COLO829 (cell line): ENCODE measurements at regions not wholly inside any gene's neighbourhood (a gene's known extent, or its start where the extent isn't known, plus 50 kb on each side); places are given as distances from the start of the nearest gene placed in this dataset.

Experiments
- DNase-seq: peaks from one replicate; pipeline ENCODE4 v3.0.0; 2012; ENCODE audit warnings: low spot score

DNA sequence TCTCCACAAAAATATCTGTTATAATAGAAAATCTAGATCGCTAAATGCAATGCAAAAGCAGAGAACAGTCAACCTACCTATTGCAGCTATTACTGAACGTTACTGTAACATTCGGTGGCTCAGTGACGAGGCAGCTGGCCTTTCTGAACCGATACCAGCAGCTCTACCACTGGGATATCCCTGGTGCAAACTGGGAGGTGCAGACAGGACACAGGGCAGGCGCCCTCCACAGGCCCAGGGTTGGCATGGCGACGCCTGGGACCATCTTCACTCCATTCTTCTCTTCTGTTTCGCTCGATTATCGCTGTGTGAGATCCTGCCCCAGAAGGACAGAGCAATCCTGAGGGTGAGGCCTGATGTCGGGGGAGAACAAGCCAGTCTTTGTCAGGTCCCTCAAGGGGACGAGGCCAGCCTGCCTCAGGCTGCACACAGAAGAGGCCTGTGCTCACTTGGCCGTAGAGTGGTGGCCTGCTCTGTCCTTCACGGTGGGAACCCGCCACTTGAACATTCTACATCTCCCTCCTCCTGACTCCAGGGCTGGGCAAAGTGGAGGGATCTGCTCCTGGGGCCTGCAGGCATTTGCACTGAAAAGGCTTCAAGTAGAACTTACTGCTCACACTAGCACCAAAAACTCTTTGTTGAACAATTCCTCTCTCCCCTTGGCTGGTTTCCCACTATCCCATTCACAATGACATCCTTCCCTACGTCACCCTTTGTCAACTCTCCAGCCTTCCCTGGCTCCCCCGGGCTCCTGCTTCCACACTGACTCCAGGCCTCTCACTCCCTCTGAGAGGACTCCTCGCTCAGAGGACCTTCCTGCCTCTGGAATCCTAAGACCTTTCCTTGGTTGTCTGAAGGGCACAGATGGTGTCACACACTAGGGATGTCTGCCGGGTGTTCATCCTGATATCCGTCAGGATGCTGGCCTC is 49.7 kb downstream of the CYRIA start:
- no peak for DNase-seq

DNA sequence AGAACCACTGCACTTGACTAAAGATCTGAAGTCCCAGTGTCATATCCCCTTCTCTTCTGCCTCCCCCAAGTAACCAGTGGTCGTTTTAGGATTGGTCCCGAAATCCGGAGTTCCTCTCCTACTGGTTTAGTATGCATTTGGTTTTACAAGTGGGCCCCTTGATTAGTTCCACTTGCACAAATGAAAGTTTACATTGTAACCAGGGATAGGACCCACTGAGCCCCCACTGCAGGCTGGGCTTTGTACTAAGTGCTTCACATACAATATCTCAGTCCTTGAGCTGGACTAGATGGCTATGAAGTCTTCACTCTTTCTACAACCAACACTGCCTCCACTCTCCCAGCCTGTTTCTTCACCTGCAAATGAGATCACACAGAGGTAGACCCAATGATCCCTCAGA is 50.4 kb downstream of the CYRIA start:
- no peak for DNase-seq

DNA sequence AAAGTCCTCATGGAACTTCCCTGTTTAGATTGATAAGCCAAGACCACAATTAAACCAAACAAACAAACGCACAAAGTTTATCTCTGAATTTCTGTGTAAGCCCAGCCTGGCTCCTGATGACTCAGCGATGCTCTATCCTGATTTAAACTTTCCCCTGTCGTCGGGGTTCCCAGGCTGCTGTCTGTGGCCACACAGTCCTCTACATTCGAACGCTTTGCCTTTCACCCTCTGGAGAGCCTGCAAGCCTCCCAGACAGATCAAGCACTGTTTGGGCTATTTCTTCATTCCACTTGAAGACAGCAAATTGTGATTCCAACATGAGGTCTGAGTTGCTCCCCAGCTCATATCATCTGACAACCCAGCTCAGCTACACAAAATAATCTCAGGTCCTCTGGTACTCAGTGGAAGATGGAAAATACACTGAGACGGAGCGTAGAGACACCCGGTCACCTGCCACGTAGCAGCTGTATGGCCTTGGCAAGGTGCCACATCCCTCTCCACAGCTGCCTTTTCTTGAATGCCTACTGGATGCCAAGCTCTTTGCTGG is 51.2 kb downstream of the CYRIA start:
- DNase-seq: no peak

DNA sequence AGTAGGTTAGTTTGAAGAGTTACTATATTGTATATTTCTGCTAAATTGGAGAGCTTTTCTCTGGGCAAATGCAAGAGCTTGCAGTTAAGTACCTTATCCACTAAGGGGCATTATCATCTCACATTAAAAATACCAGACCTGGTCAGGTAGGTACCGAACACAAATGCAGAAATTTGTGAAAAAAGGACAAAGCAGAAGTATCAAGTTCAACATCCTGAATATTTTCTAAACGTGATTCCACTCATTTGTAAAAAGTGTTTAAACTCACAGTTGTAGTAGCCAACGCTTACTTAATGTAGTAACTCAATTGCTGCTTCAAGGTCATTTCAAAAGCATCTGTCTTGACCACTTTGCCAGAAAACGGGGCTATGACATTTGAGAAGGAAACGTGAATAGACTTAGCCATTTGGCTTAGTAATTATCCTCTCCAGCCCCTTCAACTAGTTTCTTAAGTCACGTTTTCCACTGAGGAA is 52.1 kb downstream of the CYRIA start:
- peak; percentile 40 for DNase-seq

DNA sequence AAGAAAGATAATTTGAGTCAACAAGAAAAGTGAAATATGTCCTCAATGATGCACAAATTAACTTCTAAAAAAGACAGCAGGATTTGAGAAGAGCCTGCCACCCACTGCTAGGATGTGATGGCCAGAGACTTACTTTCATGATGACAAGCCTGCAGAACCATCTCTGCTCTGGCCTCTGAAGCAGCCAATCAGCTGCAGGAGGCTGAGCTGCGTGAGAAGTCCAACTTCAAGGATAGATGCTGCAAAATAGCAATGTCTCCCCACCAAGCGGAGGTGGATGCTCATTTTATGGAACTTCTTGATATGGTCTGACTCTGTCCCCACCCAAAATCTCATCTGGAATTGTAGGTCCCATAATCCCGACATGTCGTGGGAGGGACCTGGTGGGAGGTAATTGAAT is 53.1 kb downstream of the CYRIA start:
- DNase-seq: no peak

DNA sequence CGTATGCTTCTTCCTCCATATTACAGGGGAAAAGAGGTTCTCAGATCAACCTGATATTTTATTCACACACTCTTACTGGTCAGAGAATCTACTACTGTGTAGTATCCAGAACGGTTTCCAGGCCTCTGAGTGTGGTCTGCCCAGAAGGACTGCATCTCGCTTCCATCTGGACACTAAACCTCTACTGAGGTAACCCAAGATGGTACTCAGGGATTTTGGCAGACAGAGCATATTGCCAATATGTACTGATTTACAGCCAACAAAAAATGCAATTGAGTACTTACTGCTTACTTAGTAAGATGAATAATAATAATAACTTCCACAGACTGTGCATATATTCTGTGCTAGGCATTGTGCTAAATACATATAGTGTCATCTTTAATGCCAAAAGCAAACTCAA is 55.8 kb downstream of the CYRIA start:
- no peak for DNase-seq

DNA sequence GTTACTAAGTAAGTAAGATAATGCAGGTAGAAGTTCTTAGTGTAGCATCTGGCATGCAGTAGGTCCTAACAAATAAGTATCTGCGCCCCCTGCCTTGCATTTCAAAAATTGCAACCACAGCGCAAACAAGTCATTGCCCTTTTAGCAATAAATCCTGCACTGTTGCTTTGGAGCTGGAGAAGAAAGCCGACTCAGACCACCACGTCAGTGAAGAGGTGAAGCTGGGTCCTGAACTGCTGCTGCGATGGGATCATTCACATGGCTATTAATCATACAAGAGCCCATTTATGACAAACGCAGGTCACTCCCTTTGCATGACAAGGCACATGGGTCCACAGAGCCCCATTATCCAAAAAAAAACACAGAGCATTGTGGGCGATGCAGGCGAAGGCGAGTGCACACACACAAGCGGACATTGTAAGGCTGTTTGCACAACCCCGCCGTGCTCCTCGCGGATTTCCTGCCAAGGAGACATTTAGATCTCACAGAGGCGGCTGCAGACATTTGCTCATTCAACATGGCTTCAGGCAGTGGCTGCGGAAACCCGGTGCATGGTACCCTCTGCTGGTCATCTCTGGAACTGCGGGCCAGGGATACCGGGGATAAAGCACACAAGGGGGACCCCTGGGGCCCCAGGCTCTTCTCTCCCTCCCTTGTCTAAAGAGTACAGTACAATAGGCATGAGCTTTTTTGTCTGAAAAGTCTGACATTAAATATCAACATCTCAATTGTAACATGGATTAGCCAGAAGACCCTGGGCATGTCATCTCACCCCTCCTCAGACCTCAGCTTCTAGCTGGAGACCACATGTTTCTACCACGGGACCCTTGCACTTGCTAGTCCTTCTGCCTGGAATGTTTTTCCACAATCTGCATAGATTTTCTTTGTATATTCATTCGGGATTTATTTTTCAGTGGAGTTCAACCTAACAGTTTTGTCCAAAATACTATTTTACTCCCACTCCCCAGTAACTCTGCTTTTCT is 56.7 kb downstream of the CYRIA start:
- peak; percentile 84 for DNase-seq

DNA sequence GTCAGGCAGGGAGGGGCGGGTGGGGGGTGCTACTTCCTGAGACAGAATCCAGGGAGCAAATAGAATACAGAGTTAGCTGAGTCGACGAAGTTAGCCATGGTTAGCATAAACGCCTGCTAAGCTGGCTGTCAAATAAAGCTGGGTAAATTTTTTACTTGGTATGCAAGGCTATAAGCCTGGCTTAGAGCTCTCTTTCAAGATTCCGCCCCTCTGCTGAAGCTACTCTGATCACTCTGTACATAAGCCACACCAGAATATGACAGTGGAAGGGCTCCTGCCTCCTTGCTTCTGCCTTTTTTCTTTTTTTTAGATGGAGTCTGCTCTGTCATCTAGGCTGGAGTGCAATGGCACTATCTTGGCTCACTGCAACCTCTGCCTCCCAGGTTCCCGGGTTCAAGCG is 58.3 kb downstream of the CYRIA start:
- DNase-seq: no peak

DNA sequence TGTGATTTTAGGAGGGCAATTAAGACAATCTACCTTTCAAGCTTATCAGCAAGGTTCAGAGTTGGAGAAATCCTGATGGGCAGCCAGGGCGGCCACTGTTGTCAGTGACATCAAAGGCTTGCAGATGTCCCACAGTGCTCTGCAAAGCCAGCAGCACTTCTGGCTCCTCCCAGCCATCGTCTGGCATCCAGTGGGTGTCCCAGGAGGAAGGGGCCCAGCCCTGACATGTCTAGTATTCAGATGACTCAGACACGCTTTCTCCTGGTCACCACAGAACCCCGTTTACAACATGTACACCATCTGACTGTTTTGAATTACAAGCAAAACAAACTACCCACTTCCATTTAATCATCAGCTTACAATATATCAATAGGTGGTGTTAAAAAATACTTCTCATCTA is 61.4 kb downstream of the CYRIA start:
- no peak for DNase-seq

DNA sequence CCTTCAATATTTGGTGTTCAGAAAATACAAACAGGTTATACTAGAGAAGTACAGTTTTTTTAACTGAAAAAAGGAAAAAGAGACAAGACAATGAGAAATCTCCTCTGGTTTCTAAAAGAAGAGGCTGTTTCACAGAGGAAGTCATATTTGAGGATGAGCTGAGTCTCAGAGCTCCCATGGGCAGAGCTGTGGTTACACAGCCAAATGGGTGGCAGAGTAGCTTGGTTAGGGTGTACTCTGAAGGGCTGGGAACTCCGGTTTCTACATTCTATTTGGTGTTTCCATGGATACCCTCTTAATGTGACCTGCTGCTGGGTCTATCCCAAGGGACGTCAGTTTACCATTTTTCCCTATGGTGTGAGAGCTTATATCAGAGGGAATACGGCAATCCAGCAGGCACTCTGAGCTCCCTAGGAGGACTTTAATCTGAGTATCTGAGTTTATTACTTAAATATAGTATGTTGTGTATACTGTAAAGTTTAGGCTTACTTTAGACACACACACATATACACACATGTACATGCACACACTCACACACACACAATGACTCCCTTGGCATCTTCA is 74.2 kb downstream of the CYRIA start:
- DNase-seq: no peak

DNA sequence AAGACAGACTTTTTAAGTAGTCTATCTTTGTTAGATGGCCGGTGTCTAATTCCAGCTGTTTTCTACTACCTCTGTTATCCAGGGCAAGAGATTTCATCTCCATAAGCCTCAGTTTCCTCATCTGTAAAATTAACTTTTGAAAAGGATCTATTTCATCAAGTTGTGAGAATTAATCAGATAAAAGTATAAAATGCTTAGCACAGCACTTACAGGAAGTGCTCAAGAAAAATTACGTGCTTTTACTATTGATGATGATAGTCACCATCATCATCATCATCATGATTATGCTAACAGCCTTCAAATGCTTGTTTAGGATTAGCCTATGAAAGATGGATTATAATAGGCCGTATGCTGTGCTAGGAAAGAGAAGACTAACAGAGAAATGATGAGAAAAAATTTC is 76.2 kb downstream of the CYRIA start:
- DNase-seq: no peak

DNA sequence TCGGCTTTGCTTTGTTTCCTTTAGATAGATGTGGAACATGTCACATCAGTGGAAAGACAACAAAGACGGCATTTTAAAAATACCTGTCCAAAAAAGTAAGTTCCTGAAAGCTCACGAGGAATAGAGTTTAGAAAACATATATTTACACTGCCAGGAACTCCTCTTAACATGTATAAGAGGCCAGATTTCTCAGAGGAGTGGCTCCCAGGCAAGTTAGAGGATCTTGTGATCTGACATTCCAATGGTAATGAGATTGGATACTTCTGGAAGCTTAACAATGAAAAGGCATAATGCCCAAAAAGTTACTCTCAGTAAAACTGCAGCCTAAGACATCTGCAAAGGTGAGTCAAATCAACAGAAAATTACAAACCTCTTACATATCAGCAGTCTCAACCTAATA is 77.1 kb downstream of the CYRIA start:
- no peak for DNase-seq

DNA sequence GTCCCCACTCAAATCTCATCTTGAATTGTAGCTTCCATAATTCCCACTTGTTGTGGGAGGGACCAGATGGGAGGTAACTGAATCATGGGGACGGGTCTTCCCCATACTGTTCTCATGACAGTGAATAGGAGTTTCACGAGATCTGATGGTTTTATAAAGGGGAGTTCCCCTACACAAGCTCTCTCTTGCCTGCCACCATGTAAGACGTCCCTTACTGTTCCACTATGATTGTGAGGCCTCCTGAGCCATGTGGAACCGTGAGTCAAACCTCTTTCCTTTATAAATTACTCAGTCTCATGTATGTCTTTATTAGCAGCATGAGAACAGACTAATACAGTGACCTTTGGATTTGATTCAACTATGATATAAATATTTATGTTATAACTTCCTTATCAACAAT is 78.0 kb downstream of the CYRIA start:
- DNase-seq: no peak

DNA sequence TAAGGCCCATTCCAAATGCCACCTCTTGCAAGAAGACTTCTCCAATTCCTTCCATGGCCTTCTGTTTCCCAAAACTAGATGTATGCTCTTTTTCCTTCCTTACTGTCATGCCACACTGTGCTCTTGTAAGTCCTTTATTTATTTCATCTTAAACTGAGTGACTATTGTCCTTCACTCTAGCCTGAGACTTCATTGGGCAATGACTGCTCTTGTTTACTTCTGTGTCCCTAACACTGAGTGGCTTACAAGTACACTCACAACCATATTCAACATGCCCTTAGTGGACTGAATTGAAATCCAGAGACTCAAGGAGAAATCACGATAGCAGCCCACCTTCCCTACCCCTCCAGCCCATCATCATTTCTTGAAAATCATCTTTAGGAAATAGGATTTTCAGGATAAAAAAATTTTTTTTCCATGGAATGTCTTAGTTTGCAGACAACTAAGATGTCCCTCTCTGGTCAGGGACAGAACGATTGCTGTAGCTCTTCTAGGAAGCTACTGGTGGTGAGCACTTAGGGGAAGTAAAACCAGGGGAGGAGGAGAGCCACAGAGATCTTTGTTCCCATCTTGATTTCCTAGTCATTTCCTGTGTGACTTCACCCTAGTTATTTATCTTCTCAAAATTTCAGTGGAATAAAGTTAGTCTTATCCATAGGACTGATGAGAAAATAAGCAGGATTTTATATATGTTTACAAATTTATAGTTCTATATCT is 80.7 kb downstream of the CYRIA start:
- DNase-seq: no peak

DNA sequence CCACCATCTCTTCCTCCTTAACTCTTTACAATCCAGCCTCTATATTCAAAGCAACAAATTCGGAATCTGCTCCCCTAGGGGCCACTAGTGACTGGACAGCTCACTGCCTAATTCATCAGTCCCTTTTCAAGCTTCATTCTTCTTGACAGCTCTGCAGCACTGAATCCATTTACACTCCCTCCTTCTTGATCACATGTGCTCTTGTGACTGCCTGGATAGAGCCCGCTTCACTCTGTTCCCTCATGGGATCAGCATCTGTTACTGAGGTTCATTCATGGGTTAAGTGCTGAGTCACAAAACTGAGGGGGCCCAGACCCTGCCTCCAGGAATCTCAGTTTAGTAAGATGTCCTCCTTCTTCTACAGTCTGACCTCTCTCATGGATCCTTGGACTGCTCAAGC is 81.5 kb downstream of the CYRIA start:
- DNase-seq: peak; percentile 8

DNA sequence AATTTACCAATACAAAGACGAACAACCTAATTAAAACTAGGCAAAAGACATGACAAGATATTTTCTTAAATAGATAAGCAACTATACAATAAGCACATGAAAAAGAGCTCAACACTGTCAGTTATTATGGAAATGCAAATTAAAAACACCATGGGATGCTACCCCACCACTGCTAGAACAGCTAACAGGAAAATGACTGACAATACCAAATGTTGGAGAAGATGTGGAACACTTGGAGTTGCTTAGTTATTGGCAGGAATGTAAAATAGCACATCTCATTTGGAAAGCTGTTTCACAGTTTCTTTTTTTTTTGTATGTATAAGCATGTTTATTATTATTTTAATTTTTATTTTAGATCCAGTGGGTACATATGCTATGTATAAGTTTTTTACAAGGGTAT is 84.4 kb downstream of the CYRIA start:
- DNase-seq: no peak

DNA sequence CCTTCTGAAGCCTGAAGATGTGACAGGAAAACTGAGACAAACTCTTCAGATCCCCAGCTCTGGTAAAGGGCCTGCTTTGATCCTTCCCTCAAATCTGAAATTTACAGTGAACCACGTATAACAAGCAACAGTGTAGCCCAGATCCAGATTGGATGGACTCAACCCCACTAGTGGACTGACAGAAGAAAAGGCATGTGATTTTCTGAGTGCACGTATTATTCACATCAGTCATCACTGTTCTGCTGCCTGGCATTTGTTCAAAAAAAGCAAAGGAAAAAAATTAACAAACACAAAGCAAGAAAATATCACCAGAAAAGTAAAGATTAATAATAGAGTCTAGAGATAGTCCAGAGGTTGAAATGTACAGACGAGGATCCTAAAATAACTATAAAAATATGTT is 87.6 kb downstream of the CYRIA start:
- no peak for DNase-seq

DNA sequence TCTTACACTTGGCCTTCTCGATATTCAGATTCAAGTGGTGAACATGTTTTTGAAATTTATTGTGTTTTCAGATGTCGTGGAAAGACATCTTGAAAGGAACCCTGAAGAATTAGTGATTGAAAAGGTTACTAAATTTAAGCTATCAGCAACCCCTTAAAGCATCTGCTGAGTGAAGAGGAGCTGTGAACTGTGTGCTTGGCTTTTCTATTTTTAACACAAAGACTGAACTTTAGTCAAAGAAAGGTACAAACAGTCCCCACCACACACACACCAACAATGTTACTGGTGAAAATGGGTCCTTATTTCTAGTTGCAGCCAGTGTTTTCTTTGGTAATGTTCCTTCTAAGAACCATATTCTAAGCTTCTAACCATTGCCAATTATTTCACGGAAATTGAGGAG is 95.1 kb downstream of the CYRIA start:
- no peak for DNase-seq

DNA sequence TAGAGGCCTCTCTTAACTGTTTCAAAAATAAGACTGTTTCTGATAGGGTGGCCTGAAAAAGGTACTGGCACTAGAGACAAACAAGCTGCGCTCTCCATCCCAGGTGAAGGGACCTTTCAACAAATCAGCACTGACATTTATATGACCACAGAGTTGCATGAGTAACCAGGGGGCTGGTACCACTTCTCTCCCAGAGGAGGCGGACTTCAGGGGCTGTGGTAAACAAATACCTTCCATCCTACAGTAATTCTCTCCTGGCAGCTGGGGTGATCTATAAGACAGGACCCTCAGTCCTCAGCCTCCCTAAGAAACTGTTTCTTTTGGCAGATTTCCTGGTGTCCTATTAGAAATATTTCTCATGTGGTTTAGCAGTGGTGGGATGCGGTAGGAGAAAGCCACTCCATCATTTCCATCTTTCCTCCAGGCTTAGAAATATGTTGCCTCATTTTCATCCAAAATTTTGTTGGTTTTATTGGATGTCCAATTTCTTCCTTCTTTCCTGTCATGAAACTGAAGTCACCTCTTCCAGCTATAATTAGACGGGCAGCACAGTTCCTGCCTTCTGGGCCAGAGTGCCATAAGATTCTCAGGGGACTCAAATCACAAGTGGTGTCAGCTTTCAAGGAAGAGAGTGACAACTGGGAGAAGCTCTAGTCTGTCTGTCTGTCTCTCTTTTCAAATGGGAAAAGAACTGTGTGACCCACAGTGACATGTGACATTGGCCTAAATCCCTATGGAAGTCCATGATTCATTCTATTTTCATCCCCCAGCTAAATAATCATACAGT is 96.4 kb downstream of the CYRIA start:
- DNase-seq: no peak

DNA sequence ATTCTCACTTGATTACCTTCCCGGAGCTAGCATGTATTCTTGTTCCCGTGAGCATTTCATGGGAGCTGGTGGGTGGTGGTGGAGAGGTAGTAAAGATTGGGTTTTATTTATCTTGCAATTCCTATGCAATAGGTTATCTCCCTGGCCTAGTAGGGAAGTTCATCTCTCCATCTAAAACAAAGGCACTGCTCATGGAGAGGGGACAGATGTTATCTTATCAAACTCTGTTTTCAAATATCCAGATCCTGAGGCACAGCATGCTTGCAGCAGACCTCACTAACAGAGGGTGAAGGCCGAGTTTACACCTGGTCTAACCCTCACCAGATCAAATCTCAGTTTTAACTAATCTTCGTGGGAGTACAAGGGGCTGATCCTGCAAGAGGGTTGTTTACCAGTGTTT is 98.9 kb downstream of the CYRIA start:
- no peak for DNase-seq

DNA sequence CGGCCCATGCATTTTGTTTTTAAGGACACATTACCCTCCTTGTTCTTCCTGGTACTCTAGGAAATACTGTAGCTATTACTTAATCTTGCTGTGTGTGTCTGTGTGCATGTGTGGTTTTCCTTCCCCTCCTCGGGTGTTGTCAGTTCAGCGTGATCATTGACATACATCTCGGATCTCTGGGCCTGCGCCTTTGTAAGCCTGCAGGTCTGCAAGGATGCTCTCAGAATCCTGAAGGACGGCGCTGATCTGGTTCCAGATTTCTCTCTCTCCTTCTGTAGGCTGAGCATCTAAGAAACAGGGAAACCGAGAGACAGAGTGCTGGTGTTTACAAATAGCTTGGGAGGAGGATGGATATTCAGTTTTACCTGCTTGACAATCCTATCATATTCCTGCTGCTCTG is 100.2 kb downstream of the CYRIA start:
- DNase-seq: no peak
